Esophagus muscularis mucosa (tissue), 3 donors: ENCODE measurements at regions not wholly inside any gene's neighbourhood (a gene's known extent, or its start where the extent isn't known, plus 50 kb on each side); places are given as distances from the start of the nearest gene placed in this dataset.

Source experiments
- POLR2A ChIP-seq: fragments of 450-650 bp; IDR thresholded peaks from one replicate; pipeline ENCODE4 v1.6.1; 2017; ENCODE audit warnings: antibody characterized with exemption, moderate library complexity, mild to moderate bottlenecking, low read depth
- POLR2AphosphoS5 ChIP-seq, 2 donors: sonication (generic); formaldehyde crosslinking; IDR thresholded peaks; one replicate each; pipeline ENCODE4 v1.6.1; 2017; ENCODE audit warnings: antibody characterized with exemption in 2 of 2
- TF ChIP-seq, protein P1 (sequence below), 3 experiments: fragments of 200-600 bp in 2 of 3; fragments of 450-650 bp in 1 of 3; sonication (generic) in 2 of 3; IDR thresholded peaks; one replicate each; pipeline ENCODE4 v1.5.1; 2017 to 2019; ENCODE audit warnings: antibody characterized with exemption in 3 of 3, mild to moderate bottlenecking in 2 of 3, moderate library complexity in 1 of 3

DNA sequence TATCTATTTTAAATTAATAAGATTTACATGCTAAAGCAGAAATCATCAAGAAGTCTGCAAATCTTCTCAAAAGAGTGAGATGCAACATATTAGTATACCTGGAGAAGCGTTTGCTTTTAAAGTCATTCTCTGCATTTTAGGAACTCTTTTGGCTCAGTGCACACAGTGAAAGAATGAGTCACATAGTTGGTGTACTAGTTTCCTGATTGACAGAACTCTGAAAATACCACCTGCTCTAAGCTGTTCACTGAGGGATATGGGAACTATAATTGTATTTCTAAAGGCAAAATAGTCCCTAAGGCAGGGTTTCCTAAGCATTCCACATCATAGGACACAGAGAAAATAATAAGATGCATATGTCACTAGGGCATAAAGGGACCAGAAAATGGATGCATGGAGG lies 838.5 kb downstream of the DIPK2A start:
- TF ChIP-seq POLR2A: no peak
- TF ChIP-seq, protein P1, sequence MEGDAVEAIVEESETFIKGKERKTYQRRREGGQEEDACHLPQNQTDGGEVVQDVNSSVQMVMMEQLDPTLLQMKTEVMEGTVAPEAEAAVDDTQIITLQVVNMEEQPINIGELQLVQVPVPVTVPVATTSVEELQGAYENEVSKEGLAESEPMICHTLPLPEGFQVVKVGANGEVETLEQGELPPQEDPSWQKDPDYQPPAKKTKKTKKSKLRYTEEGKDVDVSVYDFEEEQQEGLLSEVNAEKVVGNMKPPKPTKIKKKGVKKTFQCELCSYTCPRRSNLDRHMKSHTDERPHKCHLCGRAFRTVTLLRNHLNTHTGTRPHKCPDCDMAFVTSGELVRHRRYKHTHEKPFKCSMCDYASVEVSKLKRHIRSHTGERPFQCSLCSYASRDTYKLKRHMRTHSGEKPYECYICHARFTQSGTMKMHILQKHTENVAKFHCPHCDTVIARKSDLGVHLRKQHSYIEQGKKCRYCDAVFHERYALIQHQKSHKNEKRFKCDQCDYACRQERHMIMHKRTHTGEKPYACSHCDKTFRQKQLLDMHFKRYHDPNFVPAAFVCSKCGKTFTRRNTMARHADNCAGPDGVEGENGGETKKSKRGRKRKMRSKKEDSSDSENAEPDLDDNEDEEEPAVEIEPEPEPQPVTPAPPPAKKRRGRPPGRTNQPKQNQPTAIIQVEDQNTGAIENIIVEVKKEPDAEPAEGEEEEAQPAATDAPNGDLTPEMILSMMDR (IDR thresholded peaks at IDR 0.05): no peak
- TF ChIP-seq POLR2AphosphoS5 (IDR thresholded peaks at IDR 0.05): no peak
